Activated T-helper 2 cell treated with anti-CD3 and anti-CD28 coated beads, Interferon-gamma antibody, Interleukin-2, Interleukin-4, amounts not matched to agents 10 μg/mL and 5 μg/mL and 100 μg/mL, durations not matched to agents 14 hours and 24 hours and 36 hours (primary cell): ENCODE measurements at regions not wholly inside any gene's neighbourhood (a gene's known extent, or its start where the extent isn't known, plus 50 kb on each side); places are given as distances from the start of the nearest gene placed in this dataset.
"Not testable (repeated sequence)": the region's sequence is repeated elsewhere in the genome, so short reads cannot be mapped to it uniquely, and the experiment has no call there.

ENCODE experiments used
- DNase-seq: peaks from one replicate; pipeline ENCODE4 v3.0.0; 2021; ENCODE audit warnings: low spot score
- H3K27ac Mint-ChIP-seq: one replicate; pipeline ENCODE4 v1.8.0; 2021; ENCODE audit warnings: mixed read lengths
- H3K27me3 Mint-ChIP-seq: one replicate; pipeline ENCODE4 v1.8.0; 2021; ENCODE audit warnings: low read depth, mixed read lengths
- H3K36me3 Mint-ChIP-seq: one replicate; pipeline ENCODE4 v1.8.0; 2021; ENCODE audit warnings: low read depth, mixed read lengths
- H3K4me1 Mint-ChIP-seq: one replicate; pipeline ENCODE4 v1.8.0; 2021; ENCODE audit warnings: low read depth, mixed read lengths
- H3K4me3 Mint-ChIP-seq: one replicate; pipeline ENCODE4 v1.8.0; 2021; ENCODE audit warnings: low read depth, mild to moderate bottlenecking, moderate library complexity, mixed read lengths
- H3K9me3 Mint-ChIP-seq: one replicate; pipeline ENCODE4 v1.8.0; 2021; ENCODE audit warnings: mixed read lengths
- intact Hi-C: fragments of 100-400 bp; cut with micrococcal nuclease; formaldehyde crosslinking; loops from one replicate; pipeline ENCODE4 v1.15.1; 2023

DNA sequence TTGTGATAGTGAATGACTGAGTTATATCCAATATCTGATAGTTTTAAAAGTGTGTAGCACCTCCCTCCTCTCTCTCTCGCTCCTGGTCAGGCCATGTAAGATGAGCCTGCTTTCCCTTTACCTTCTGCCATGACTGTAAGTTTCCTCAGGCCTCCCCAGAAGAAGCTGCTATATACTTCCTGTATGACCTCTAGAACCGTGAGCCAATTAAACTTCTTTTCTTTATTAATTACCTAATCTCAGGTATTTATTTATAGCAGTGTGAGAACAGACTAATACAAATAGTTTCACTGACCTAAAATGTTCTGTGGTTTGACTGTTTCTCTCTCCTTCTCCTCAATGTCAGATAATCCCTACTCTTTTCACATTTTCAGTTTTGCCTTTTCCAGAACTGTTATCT, 321.3 kb upstream of the MBL2 start:
- intact Hi-C loops = no loop called here
- no peaks in the 10 kb centered on the region for H3K4me1 Mint-ChIP-seq
- DNase-seq = no peak
- no peak overlapping the region for H3K4me3 Mint-ChIP-seq
- no peak overlapping the region for H3K27ac Mint-ChIP-seq
- H3K36me3 Mint-ChIP-seq = no peaks in the 10 kb centered on the region
- H3K27me3 Mint-ChIP-seq = no peaks in the 10 kb centered on the region
- peaks cover 15% of the 10 kb centered on the region for H3K9me3 Mint-ChIP-seq

- H3K27me3 Mint-ChIP-seq = no peaks in the 10 kb centered on the region
- peaks cover 3% of the 10 kb centered on the region for H3K9me3 Mint-ChIP-seq
- H3K27ac Mint-ChIP-seq = no peak overlapping the region
- no peaks in the 10 kb centered on the region for H3K36me3 Mint-ChIP-seq
- intact Hi-C loops = no loop called here
- DNase-seq = no peak
- no peaks in the 10 kb centered on the region for H3K4me1 Mint-ChIP-seq
- no peak overlapping the region for H3K4me3 Mint-ChIP-seq
These were observed 319.0 kb upstream of the MBL2 start for GRCh38 chr10:53091574-53091973.

GRCh38 chr10:53088961-53089360, 316.4 kb upstream of the MBL2 start:
- intact Hi-C loops = no loop called here
- H3K27me3 Mint-ChIP-seq = no peaks in the 10 kb centered on the region
- H3K27ac Mint-ChIP-seq = no peak overlapping the region
- H3K36me3 Mint-ChIP-seq = no peaks in the 10 kb centered on the region
- no peaks in the 10 kb centered on the region for H3K4me1 Mint-ChIP-seq
- DNase-seq = no peak
- no peak overlapping the region for H3K4me3 Mint-ChIP-seq
- H3K9me3 Mint-ChIP-seq = peaks cover 14% of the 10 kb centered on the region

GRCh38 chr10:53079283-53079682, 306.7 kb upstream of the MBL2 start:
- Mint-ChIP-seq H3K36me3 (no peaks in the 10 kb centered on the region), H3K4me1 (no peaks in the 10 kb centered on the region), H3K27me3 (no peaks in the 10 kb centered on the region), H3K9me3 (peaks cover 22% of the 10 kb centered on the region), H3K4me3 (no peak overlapping the region), H3K27ac (no peak overlapping the region)
- intact Hi-C loops = no loop called here
- no peak for DNase-seq

DNA sequence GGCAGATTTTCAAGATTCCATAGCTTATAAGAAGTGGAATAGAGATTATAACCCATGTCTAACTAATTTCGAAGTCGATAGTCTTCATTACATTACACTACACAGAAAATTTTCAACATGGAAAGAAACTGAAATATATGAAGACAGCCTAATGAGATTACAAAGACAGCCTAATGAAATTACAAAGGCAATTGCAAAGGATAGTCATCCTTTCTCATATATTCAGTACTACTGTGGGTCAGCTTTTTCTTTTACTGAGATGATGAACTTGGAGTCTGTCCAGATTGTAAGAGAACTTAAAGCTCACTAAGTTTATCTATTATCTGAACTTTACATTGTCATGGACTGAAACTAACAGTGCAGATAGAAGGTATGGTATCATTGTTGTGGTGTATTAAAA, 304.4 kb upstream of the MBL2 start:
- Mint-ChIP-seq H3K4me3 (no peak overlapping the region), H3K27me3 (no peaks in the 10 kb centered on the region), H3K36me3 (no peaks in the 10 kb centered on the region), H3K4me1 (no peaks in the 10 kb centered on the region), H3K9me3 (peaks cover 14% of the 10 kb centered on the region), H3K27ac (no peak overlapping the region)
- intact Hi-C loops = no loop called here
- no peak for DNase-seq

GRCh38 chr10:53075469-53075868, 302.9 kb upstream of the MBL2 start:
- DNase-seq = no peak
- H3K36me3 Mint-ChIP-seq = no peaks in the 10 kb centered on the region
- no peak overlapping the region for H3K4me3 Mint-ChIP-seq
- intact Hi-C loops = no loop called here
- no peaks in the 10 kb centered on the region for H3K27me3 Mint-ChIP-seq
- H3K9me3 Mint-ChIP-seq = peaks cover 14% of the 10 kb centered on the region
- H3K4me1 Mint-ChIP-seq = no peaks in the 10 kb centered on the region
- no peak overlapping the region for H3K27ac Mint-ChIP-seq

DNA sequence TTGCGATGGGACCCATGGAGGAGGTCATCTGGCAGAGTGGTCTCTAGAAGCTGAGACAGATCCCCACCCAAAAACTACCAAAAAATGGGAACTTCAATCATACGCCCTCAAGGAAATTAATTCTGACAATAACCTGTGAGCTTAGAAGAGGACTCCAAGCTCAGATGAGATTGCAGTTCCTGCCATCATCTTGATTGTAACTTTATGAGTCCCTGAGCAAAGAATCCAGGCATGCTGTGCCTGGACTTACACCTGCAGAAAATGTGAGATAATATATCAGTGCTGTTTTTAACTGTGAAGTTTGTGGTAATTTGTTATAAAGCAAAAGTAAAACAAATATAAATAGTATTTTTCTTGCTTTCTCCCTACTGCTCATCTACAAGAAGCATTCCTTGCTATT, 299.6 kb upstream of the MBL2 start:
- H3K36me3 Mint-ChIP-seq = no peaks in the 10 kb centered on the region
- intact Hi-C loops = no loop called here

DNA sequence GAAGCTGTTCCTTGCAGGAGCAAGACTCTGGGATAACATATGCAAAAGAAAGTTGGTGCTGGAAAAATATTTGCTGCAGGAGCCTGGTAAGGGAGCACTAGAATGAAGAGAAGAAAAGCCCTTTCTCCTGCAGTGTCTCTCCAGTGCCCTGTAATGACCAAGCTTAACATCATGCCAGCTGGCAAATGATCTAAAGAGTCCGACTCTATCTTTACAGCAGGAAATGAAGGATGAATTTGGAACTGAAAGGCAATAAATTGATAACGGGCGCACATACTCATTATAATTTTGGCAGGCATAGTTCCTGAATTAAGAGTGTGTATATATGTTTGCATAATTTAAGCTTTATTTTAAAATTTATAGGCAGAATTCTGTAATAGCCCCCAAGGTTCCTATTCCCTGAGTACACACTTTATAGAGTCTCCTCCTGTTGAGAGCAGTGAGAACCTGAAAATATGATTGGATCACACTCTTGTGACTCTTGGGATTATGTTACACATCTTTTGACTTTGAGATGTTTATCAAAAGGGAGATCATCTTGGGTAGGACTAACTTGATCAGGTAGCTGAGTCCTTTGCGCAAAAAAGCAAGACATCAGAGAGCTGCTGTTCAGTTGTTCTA, 299.0 kb upstream of the MBL2 start:
- Mint-ChIP-seq H3K4me1 (no peaks in the 10 kb centered on the region), H3K27ac (no peak overlapping the region), H3K36me3 (no peaks in the 10 kb centered on the region), H3K27me3 (no peaks in the 10 kb centered on the region), H3K4me3 (no peak overlapping the region), H3K9me3 (peaks cover 8% of the 10 kb centered on the region)
- intact Hi-C loops = no loop called here
- DNase-seq = no peak

More for the DNA sequence above, 299.6 kb upstream of the MBL2 start:
- H3K4me1 Mint-ChIP-seq = no peaks in the 10 kb centered on the region
- H3K9me3 Mint-ChIP-seq = peaks cover 10% of the 10 kb centered on the region
- H3K27ac Mint-ChIP-seq = no peak overlapping the region
- H3K27me3 Mint-ChIP-seq = no peaks in the 10 kb centered on the region
- DNase-seq = no peak
- H3K4me3 Mint-ChIP-seq = no peak overlapping the region

- no peaks in the 10 kb centered on the region for H3K27me3 Mint-ChIP-seq
- DNase-seq = no peak
- no peak overlapping the region for H3K27ac Mint-ChIP-seq
- H3K36me3 Mint-ChIP-seq = no peaks in the 10 kb centered on the region
- H3K9me3 Mint-ChIP-seq = peaks cover 4% of the 10 kb centered on the region
- intact Hi-C loops = no loop called here
- no peak overlapping the region for H3K4me3 Mint-ChIP-seq
- H3K4me1 Mint-ChIP-seq = no peaks in the 10 kb centered on the region
These were observed 296.4 kb upstream of the MBL2 start for GRCh38 chr10:53069013-53069412.

- intact Hi-C loops = no loop called here
- H3K27ac Mint-ChIP-seq = no peak overlapping the region
- H3K4me1 Mint-ChIP-seq = no peaks in the 10 kb centered on the region
- no peaks in the 10 kb centered on the region for H3K27me3 Mint-ChIP-seq
- no peaks in the 10 kb centered on the region for H3K36me3 Mint-ChIP-seq
- no peak for DNase-seq
- H3K4me3 Mint-ChIP-seq = no peak overlapping the region
- peaks cover 24% of the 10 kb centered on the region for H3K9me3 Mint-ChIP-seq
These were observed 292.0 kb upstream of the MBL2 start for GRCh38 chr10:53064614-53065013.

GRCh38 chr10:53063805-53064204, 291.2 kb upstream of the MBL2 start:
- no peak for DNase-seq
- Mint-ChIP-seq H3K27ac (no peak overlapping the region), H3K27me3 (no peaks in the 10 kb centered on the region), H3K4me1 (no peaks in the 10 kb centered on the region), H3K9me3 (peaks cover 27% of the 10 kb centered on the region), H3K36me3 (no peaks in the 10 kb centered on the region), H3K4me3 (no peak overlapping the region)
- intact Hi-C loops = no loop called here

GRCh38 chr10:53052521-53053164, 280.1 kb upstream of the MBL2 start:
- peaks cover 3% of the 10 kb centered on the region for H3K9me3 Mint-ChIP-seq
- H3K27me3 Mint-ChIP-seq = no peaks in the 10 kb centered on the region
- H3K4me1 Mint-ChIP-seq = no peaks in the 10 kb centered on the region
- H3K4me3 Mint-ChIP-seq = no peak overlapping the region
- intact Hi-C loops = no loop called here
- no peak overlapping the region for H3K27ac Mint-ChIP-seq
- H3K36me3 Mint-ChIP-seq = no peaks in the 10 kb centered on the region
- DNase-seq = no peak

- H3K9me3 Mint-ChIP-seq = no peaks in the 10 kb centered on the region
- H3K36me3 Mint-ChIP-seq = no peaks in the 10 kb centered on the region
- intact Hi-C loops = no loop called here
- H3K27ac Mint-ChIP-seq = no peak overlapping the region
- H3K4me1 Mint-ChIP-seq = no peaks in the 10 kb centered on the region
- no peak overlapping the region for H3K4me3 Mint-ChIP-seq
- no peak for DNase-seq
- no peaks in the 10 kb centered on the region for H3K27me3 Mint-ChIP-seq
These were observed 272.7 kb upstream of the MBL2 start for GRCh38 chr10:53045315-53045714.

DNA sequence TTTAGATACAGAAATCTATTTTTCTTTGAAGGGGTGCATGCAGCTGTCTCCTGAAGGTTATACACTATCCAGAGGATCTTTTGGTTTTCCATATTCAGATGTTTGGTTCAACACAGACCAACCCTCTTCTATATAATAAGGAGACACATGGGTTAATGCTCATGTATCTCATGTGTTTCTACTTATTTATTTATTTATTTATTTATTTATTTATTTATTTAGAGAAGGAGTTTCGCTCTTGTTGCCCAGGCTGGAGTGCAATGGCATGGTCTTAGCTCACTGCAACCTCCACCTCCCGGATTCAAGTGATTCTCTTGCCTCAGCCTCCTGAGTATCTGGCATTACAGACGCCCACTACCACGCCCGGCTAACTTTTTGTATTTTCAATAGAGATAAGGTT, 263.2 kb upstream of the MBL2 start:
- DNase-seq, H3K4me3 Mint-ChIP-seq, H3K27me3 Mint-ChIP-seq, intact Hi-C loops, H3K27ac Mint-ChIP-seq, H3K36me3 Mint-ChIP-seq, H3K9me3 Mint-ChIP-seq, H3K4me1 Mint-ChIP-seq: not testable (repeated sequence)
